Fibroblast of the aortic adventitia (primary cell): ENCODE measurements at regions not wholly inside any gene's neighbourhood (a gene's known extent, or its start where the extent isn't known, plus 50 kb on each side); places are given as distances from the start of the nearest gene placed in this dataset.

ENCODE experiments used
- DNase-seq: peaks from one replicate; pipeline ENCODE4 v3.0.0-alpha.2; 2010; ENCODE audit warnings: low read depth
- H3K4me3 ChIP-seq: 2 replicates; pipeline ENCODE4 v1.5.1; 2011; ENCODE audit warnings: low read depth, mild to moderate bottlenecking, control low read depth, low read length, moderate library complexity
- CTCF ChIP-seq: IDR thresholded peaks from 2 replicates; pipeline ENCODE4 v1.5.1; 2011; ENCODE audit warnings: mild to moderate bottlenecking, low read length, control low read depth, inconsistent platforms; ENCODE audit not compliant: insufficient read depth

GRCh38 chr4:138412847-138413246, 170.7 kb upstream of the SLC7A11 start:
- TF ChIP-seq CTCF: no peak
- no peak for DNase-seq
- no peak overlapping the region for H3K4me3 ChIP-seq

GRCh38 chr4:138410266-138410665, 168.1 kb upstream of the SLC7A11 start:
- no peak for DNase-seq
- TF ChIP-seq CTCF: no peak
- H3K4me3 ChIP-seq: no peak overlapping the region

GRCh38 chr4:138409670-138410069, 167.5 kb upstream of the SLC7A11 start:
- TF ChIP-seq CTCF: no peak
- no peak for DNase-seq
- H3K4me3 ChIP-seq: no peak overlapping the region

- no peak for DNase-seq
- no peak for TF ChIP-seq CTCF
- no peak overlapping the region for H3K4me3 ChIP-seq
These were observed 166.6 kb upstream of the SLC7A11 start for GRCh38 chr4:138408758-138409157.

- DNase-seq: no peak
- TF ChIP-seq CTCF: no peak
- no peak overlapping the region for H3K4me3 ChIP-seq
These were observed 165.2 kb upstream of the SLC7A11 start for GRCh38 chr4:138407329-138407728.

- no peak for TF ChIP-seq CTCF
- peak; percentile 51 for DNase-seq
- no peak overlapping the region for H3K4me3 ChIP-seq
These were observed 164.7 kb upstream of the SLC7A11 start for GRCh38 chr4:138406876-138407275.

- no peak overlapping the region for H3K4me3 ChIP-seq
- no peak for TF ChIP-seq CTCF
- peak; percentile 75 for DNase-seq
These were observed 163.9 kb upstream of the SLC7A11 start for GRCh38 chr4:138405934-138406567.
